ENCODE measurements at regions not wholly inside any gene's neighbourhood (a gene's known extent, or its start where the extent isn't known, plus 50 kb on each side); places are given as distances from the start of the nearest gene placed in this dataset.
"Not testable (repeated sequence)": the region's sequence is repeated elsewhere in the genome, so short reads cannot be mapped to it uniquely, and the experiment has no call there.

DNA sequence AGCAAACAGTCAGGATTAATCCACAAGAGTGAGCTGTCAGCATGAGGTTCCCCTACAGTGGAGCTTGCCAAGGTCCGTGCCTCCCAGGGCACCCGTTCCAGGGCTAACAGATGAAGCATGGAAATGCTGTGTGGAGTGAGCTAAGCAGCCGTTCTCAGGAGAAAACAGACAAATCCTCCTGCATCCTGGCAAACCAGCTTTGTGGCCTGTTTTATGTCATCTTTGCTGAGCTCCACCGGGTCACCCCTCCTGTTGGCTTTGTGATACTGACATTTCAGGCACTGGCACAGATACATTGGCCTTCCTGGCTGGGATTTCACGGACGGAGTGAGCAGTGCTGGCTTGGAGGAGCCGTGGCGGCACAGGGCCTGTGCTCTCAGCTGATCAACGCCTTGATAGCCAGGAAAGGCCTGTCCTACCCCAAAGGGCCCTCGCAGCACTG is 459.2 kb downstream of the PREX1 start:
- TF ChIP-seq, protein P1, sequence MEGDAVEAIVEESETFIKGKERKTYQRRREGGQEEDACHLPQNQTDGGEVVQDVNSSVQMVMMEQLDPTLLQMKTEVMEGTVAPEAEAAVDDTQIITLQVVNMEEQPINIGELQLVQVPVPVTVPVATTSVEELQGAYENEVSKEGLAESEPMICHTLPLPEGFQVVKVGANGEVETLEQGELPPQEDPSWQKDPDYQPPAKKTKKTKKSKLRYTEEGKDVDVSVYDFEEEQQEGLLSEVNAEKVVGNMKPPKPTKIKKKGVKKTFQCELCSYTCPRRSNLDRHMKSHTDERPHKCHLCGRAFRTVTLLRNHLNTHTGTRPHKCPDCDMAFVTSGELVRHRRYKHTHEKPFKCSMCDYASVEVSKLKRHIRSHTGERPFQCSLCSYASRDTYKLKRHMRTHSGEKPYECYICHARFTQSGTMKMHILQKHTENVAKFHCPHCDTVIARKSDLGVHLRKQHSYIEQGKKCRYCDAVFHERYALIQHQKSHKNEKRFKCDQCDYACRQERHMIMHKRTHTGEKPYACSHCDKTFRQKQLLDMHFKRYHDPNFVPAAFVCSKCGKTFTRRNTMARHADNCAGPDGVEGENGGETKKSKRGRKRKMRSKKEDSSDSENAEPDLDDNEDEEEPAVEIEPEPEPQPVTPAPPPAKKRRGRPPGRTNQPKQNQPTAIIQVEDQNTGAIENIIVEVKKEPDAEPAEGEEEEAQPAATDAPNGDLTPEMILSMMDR (IDR thresholded peaks at IDR 0.05), result not testable (repeated sequence)
- TF ChIP-seq POLR2A (IDR thresholded peaks at IDR 0.05), result not testable (repeated sequence)
